Trophoblast cell (in vitro differentiated cells and primary cell): ENCODE measurements at regions not wholly inside any gene's neighbourhood (a gene's known extent, or its start where the extent isn't known, plus 50 kb on each side); places are given as distances from the start of the nearest gene placed in this dataset.

Experiments
- DNase-seq, 2 donors: peaks; one replicate each; pipeline ENCODE4 v3.0.0-alpha.2; 2016
- H2AFZ ChIP-seq: 2 replicates; pipeline ENCODE4 v1.6.1; 2013; ENCODE audit warnings: low read length, moderate library complexity, mild to moderate bottlenecking; ENCODE audit not compliant: insufficient read depth, poor library complexity
- H2AK5ac ChIP-seq: 2 replicates; pipeline ENCODE4 v1.6.1; 2013; ENCODE audit warnings: mild to moderate bottlenecking, low read length
- H2BK120ac ChIP-seq: 2 replicates; pipeline ENCODE4 v1.6.1; 2013; ENCODE audit warnings: low read length, mild to moderate bottlenecking, moderate library complexity; ENCODE audit not compliant: insufficient read depth, poor library complexity
- H2BK12ac ChIP-seq: 2 replicates; pipeline ENCODE4 v1.6.1; 2013; ENCODE audit warnings: mild to moderate bottlenecking, low read length, moderate library complexity
- H2BK5ac ChIP-seq: 2 replicates; pipeline ENCODE4 v1.6.1; 2013; ENCODE audit warnings: low read length, low read depth, moderate library complexity, mild to moderate bottlenecking; ENCODE audit not compliant: poor library complexity
- H3K14ac ChIP-seq: 2 replicates; pipeline ENCODE4 v1.6.1; 2013; ENCODE audit warnings: mild to moderate bottlenecking, low read length
- H3K18ac ChIP-seq: 2 replicates; pipeline ENCODE4 v1.6.1; 2013; ENCODE audit warnings: mild to moderate bottlenecking, low read length
- H3K23ac ChIP-seq: 2 replicates; pipeline ENCODE4 v1.6.1; 2013; ENCODE audit warnings: low read length
- H3K27ac ChIP-seq: 2 replicates; pipeline ENCODE4 v1.5.1; 2013; ENCODE audit warnings: low read depth, mild to moderate bottlenecking, inconsistent platforms, low read length, moderate library complexity
- H3K27me3 ChIP-seq: 2 replicates; pipeline ENCODE4 v1.6.1; 2013; ENCODE audit warnings: inconsistent platforms, mild to moderate bottlenecking, low read length, moderate library complexity; ENCODE audit not compliant: insufficient read depth
- H3K36me3 ChIP-seq, 2 experiments: 1 replicate in 1 of 2; 2 replicates in 1 of 2; pipeline ENCODE4 v1.6.1; 2013; ENCODE audit warnings: low read length in 2 of 2, mild to moderate bottlenecking in 2 of 2, moderate library complexity in 1 of 2; ENCODE audit not compliant: insufficient read depth in 2 of 2, control insufficient read depth in 1 of 2
- H3K4ac ChIP-seq: 2 replicates; pipeline ENCODE4 v1.6.1; 2013; ENCODE audit warnings: low read depth, mild to moderate bottlenecking, low read length, moderate library complexity
- H3K4me1 ChIP-seq, 2 experiments: 1 replicate in 1 of 2; 2 replicates in 1 of 2; pipeline ENCODE4 v1.6.1; 2013; ENCODE audit warnings: low read length in 2 of 2, mild to moderate bottlenecking in 2 of 2, moderate library complexity in 1 of 2; ENCODE audit not compliant: insufficient read depth in 2 of 2, control insufficient read depth in 1 of 2
- H3K4me2 ChIP-seq: 2 replicates; pipeline ENCODE4 v1.6.1; 2013; ENCODE audit warnings: inconsistent platforms, mild to moderate bottlenecking, low read length, moderate library complexity
- H3K4me3 ChIP-seq: 2 replicates; pipeline ENCODE4 v1.5.1; 2013; ENCODE audit warnings: mild to moderate bottlenecking, low read depth, low read length, inconsistent platforms
- H3K79me1 ChIP-seq: one replicate; pipeline ENCODE4 v1.6.1; 2013; ENCODE audit warnings: low read length
- H3K79me2 ChIP-seq: 2 replicates; pipeline ENCODE4 v1.6.1; 2013; ENCODE audit warnings: low read length, mild to moderate bottlenecking; ENCODE audit not compliant: control insufficient read depth, insufficient read depth, poor library complexity
- H3K9ac ChIP-seq: 2 replicates; pipeline ENCODE4 v1.6.1; 2013; ENCODE audit warnings: mild to moderate bottlenecking, low read length
- H3K9me3 ChIP-seq: 2 replicates; pipeline ENCODE4 v1.6.1; 2013; ENCODE audit warnings: low read depth, mild to moderate bottlenecking, control low read depth, inconsistent platforms, low read length; ENCODE audit not compliant: insufficient read depth
- H4K12ac ChIP-seq: 2 replicates; pipeline ENCODE4 v1.6.1; 2013; ENCODE audit warnings: low read depth, mild to moderate bottlenecking, low read length, moderate library complexity
- H4K8ac ChIP-seq: 2 replicates; pipeline ENCODE4 v1.6.1; 2013; ENCODE audit warnings: low read depth, mild to moderate bottlenecking, low read length, moderate library complexity
- H4K91ac ChIP-seq: one replicate; pipeline ENCODE4 v1.6.1; 2013; ENCODE audit warnings: low read depth, mild to moderate bottlenecking, low read length, moderate library complexity
- WGBS: extraction: QIAGEN DNeasy Blood & Tissue Kit; methylation state at CpG from one replicate; pipeline ENCODE4 v1.1.7; 2013; ENCODE audit warnings: missing lambda C conversion rate; ENCODE audit not compliant: insufficient read length, insufficient coverage; ENCODE audit errors: extremely low coverage; 5-methylcytosine and 5-hydroxymethylcytosine counted together

DNA sequence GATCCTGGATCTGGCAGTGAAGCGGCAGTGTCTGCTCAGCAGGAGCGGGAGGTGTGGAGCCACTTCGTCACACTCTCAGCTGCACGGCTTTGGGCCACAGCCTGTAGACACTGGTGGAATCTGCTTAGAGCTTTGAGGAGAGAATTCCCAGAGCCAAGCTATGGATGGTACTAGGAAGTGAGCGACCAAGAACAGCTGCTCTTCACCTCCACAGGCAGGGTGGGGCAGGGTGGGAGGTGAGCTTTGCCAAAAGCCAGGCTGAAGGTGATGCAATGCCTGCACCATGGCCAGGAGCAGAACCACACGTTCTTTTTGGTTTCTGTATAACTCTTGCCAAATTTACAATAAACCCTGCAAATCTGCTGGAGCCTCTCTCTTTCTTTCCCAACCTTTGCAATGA, 226.1 kb downstream of the ANKRD30B start:
- H2BK5ac ChIP-seq, result no peak overlapping the region
- no peak overlapping the region for H3K18ac ChIP-seq
- no peak overlapping the region for H2BK12ac ChIP-seq
- no peak overlapping the region for H2AFZ ChIP-seq
- no peak overlapping the region for H2AK5ac ChIP-seq
- no peak for DNase-seq
- peak overlapping the region; percentile 58 for H3K9ac ChIP-seq
- no peak overlapping the region for H3K14ac ChIP-seq
- no peaks in the 10 kb centered on the region for H3K36me3 ChIP-seq
- WGBS, result no CpG with 5 or more reads among the region's 6 CpGs
- H3K27me3 ChIP-seq, result no peaks in the 10 kb centered on the region
- no peak overlapping the region for H3K4ac ChIP-seq
- no peak overlapping the region for H4K12ac ChIP-seq
- H3K4me1 ChIP-seq, result no peaks in the 10 kb centered on the region
- no peak overlapping the region for H3K23ac ChIP-seq
- H3K9me3 ChIP-seq, result peaks cover 36% of the 10 kb centered on the region
- no peak overlapping the region for H2BK120ac ChIP-seq
- H3K4me2 ChIP-seq, result no peak overlapping the region
- H3K79me2 ChIP-seq, result no peaks in the 10 kb centered on the region
- H4K8ac ChIP-seq, result no peak overlapping the region
- no peak overlapping the region for H3K27ac ChIP-seq
- H3K79me1 ChIP-seq, result no peaks in the 10 kb centered on the region
- H4K91ac ChIP-seq, result no peak overlapping the region
- H3K4me3 ChIP-seq, result peak overlapping the region; percentile 57

DNA sequence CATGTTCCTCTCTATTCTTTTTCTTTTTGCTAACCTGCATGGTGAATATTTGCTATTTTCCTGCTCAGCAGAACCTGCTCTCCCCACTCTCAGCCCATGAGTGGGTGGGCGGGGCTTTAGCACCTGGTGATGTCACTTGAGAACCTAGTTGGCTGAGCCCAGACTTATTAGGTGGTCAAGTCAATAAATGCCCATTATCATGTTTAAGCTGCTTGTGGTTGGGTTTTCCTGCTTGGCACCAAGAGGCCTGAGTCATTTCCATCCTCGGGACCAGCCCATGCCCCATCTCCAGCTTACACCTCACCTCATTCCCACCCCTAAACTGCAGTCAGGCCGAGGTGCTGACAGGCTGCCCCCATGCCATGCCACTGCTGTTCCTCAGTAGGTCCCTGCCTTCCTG, 226.6 kb downstream of the ANKRD30B start:
- Histone ChIP-seq H3K9ac (no peak overlapping the region), H4K91ac (no peak overlapping the region), H3K79me1 (no peaks in the 10 kb centered on the region), H2AFZ (no peak overlapping the region), H3K36me3 (no peaks in the 10 kb centered on the region), H2BK5ac (no peak overlapping the region), H4K8ac (no peak overlapping the region), H2AK5ac (no peak overlapping the region), H2BK120ac (no peak overlapping the region), H3K4ac (no peak overlapping the region), H3K4me2 (no peak overlapping the region), H3K18ac (no peak overlapping the region), H3K9me3 (peaks cover 38% of the 10 kb centered on the region), H3K27ac (no peak overlapping the region), H3K14ac (no peak overlapping the region), H4K12ac (no peak overlapping the region), H3K23ac (no peak overlapping the region), H3K4me1 (no peaks in the 10 kb centered on the region), H3K4me3 (peak overlapping the region; percentile 44), H2BK12ac (no peak overlapping the region), H3K79me2 (no peaks in the 10 kb centered on the region), H3K27me3 (no peaks in the 10 kb centered on the region)
- no CpG with 5 or more reads among the region's 3 CpGs for WGBS
- DNase-seq, result no peak

- Histone ChIP-seq H4K91ac (no peak overlapping the region), H3K27me3 (no peaks in the 10 kb centered on the region), H2BK120ac (no peak overlapping the region), H3K14ac (no peak overlapping the region), H3K9ac (no peak overlapping the region), H3K4ac (no peak overlapping the region), H3K79me1 (no peaks in the 10 kb centered on the region), H3K27ac (no peak overlapping the region), H3K36me3 (no peaks in the 10 kb centered on the region), H3K79me2 (no peaks in the 10 kb centered on the region), H3K23ac (no peak overlapping the region), H4K12ac (no peak overlapping the region), H3K4me1 (no peaks in the 10 kb centered on the region), H3K18ac (no peak overlapping the region), H3K4me3 (no peak overlapping the region), H3K4me2 (no peak overlapping the region), H4K8ac (no peak overlapping the region), H2AFZ (no peak overlapping the region), H2AK5ac (no peak overlapping the region), H3K9me3 (peaks cover 40% of the 10 kb centered on the region), H2BK5ac (no peak overlapping the region), H2BK12ac (no peak overlapping the region)
- DNase-seq, result no peak
- WGBS, result no CpG with 5 or more reads among the region's 9 CpGs
These were observed 227.5 kb downstream of the ANKRD30B start for GRCh38 chr18:14975431-14975830.

DNA sequence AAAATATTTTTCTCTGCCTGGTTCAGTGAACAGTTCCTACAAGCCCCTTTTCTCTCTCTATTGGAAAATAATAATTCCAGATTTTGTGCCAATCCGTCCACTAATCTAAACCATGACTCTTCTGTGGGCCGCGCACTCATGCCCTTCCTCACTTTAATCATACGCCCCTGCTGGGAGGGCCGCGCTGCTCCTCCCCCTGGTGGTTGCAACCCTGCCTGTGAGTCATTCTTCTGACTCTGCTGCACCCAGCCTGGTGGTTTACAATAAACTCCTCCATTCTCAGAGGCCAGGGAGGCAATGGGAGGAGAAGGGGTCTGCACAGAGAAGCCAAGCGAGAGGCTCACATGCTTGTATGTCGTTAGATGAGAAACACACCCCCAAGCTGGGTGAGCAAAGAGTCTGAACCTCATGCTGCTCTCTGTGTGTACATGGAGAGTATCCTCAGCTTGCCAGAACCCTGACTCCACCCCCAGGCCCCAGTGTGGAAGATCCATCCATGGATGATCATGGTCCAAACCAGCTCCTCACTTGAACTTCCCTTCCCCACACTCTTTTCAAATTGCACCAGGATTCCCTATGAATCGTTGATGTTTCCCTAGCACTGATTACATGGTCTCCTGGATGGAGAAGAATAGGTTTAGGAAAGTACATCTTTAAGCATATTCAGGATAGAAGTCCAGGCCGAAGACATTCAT, 228.9 kb downstream of the ANKRD30B start:
- Histone ChIP-seq H3K9me3 (peaks cover 40% of the 10 kb centered on the region), H4K91ac (no peak overlapping the region), H3K27me3 (no peaks in the 10 kb centered on the region), H2BK5ac (no peak overlapping the region), H3K18ac (no peak overlapping the region), H3K4ac (no peak overlapping the region), H2AFZ (no peak overlapping the region), H3K4me1 (no peaks in the 10 kb centered on the region), H4K8ac (no peak overlapping the region), H2BK12ac (no peak overlapping the region), H4K12ac (no peak overlapping the region), H3K23ac (no peak overlapping the region), H3K4me2 (no peak overlapping the region), H3K27ac (no peak overlapping the region), H3K36me3 (no peaks in the 10 kb centered on the region), H3K4me3 (no peak overlapping the region), H3K14ac (no peak overlapping the region), H3K79me2 (no peaks in the 10 kb centered on the region), H3K79me1 (no peaks in the 10 kb centered on the region), H2AK5ac (no peak overlapping the region), H2BK120ac (no peak overlapping the region), H3K9ac (no peak overlapping the region)
- peak in 1 of 2 donors; percentile 24 for DNase-seq
- WGBS, result no CpG with 5 or more reads among the region's 10 CpGs
